ENCODE measurements at regions not wholly inside any gene's neighbourhood (a gene's known extent, or its start where the extent isn't known, plus 50 kb on each side); places are given as distances from the start of the nearest gene placed in this dataset.

- TF ChIP-seq CTCF (IDR thresholded peaks at IDR 0.05; ENCODE audit: low read depth, low read length, poor library complexity, severe bottlenecking) (no peak), EZH2phosphoT487 (IDR thresholded peaks at IDR 0.05; ENCODE audit: borderline replicate concordance, low read length) (no peak)
Measured at GRCh38 chrX:25196221-25196620, 180.5 kb upstream of the ARX start.
